ENCODE measurements at regions not wholly inside any gene's neighbourhood (a gene's known extent, or its start where the extent isn't known, plus 50 kb on each side); places are given as distances from the start of the nearest gene placed in this dataset.
"Not testable (repeated sequence)": the region's sequence is repeated elsewhere in the genome, so short reads cannot be mapped to it uniquely, and the experiment has no call there.

GRCh38 chr6:11943060-11943459 lies 69.1 kb upstream of the HIVEP1 start:
- WGBS, 2 donors: 94 to 95% methylated on average over 5 of the region's 5 CpGs
- intact Hi-C loops (cut with DNase I): no loop called here
- no peak overlapping the region for H3K27ac ChIP-seq
- no peak overlapping the region for H3K4me3 ChIP-seq (replicated peaks in 1 of 3)
- DNase-seq: no peak
- H3K36me3 ChIP-seq: no peaks in the 10 kb centered on the region
- no peaks in the 10 kb centered on the region for H3K9me3 ChIP-seq
- peaks cover 0 to 6% of the 10 kb centered on the region in 2 donors for H3K4me1 ChIP-seq
- H3K27me3 ChIP-seq: no peaks in the 10 kb centered on the region
- TF ChIP-seq POLR2A (IDR thresholded peaks at IDR 0.05) (no peak), CTCF (IDR thresholded peaks at IDR 0.05) (no peak)

GRCh38 chr6:11942185-11942864 lies 69.8 kb upstream of the HIVEP1 start:
- Histone ChIP-seq H3K4me3 (replicated peaks in 1 of 3) (no peak overlapping the region), H3K9me3 (no peaks in the 10 kb centered on the region), H3K27ac (no peak overlapping the region), H3K27me3 (no peaks in the 10 kb centered on the region), H3K4me1 (peaks cover 0 to 6% of the 10 kb centered on the region in 2 donors), H3K36me3 (no peaks in the 10 kb centered on the region)
- 80 to 92% methylated on average over 4 of the region's 4 CpGs for WGBS, 2 donors
- no peak for DNase-seq
- TF ChIP-seq POLR2A (IDR thresholded peaks at IDR 0.05) (no peak), CTCF (IDR thresholded peaks at IDR 0.05) (no peak)
- intact Hi-C loops (cut with DNase I): no loop called here

GRCh38 chr6:11940532-11941166 lies 71.5 kb upstream of the HIVEP1 start:
- H3K27ac ChIP-seq; H3K36me3 ChIP-seq; intact Hi-C loops (cut with DNase I); H3K27me3 ChIP-seq; DNase-seq; H3K4me1 ChIP-seq; H3K4me3 ChIP-seq (replicated peaks in 1 of 3); H3K9me3 ChIP-seq: not testable (repeated sequence)
- WGBS, 2 donors: 66 to 77% methylated on average over 8 of the region's 8 CpGs

- intact Hi-C loops (cut with DNase I): no loop called here
- 14 to 15% methylated on average over 8 of the region's 8 CpGs for WGBS, 2 donors
- TF ChIP-seq CTCF (IDR thresholded peaks at IDR 0.05) (no peak), POLR2A (IDR thresholded peaks at IDR 0.05) (no peak)
- H3K4me3 ChIP-seq (replicated peaks in 1 of 3): no peak overlapping the region
- H3K9me3 ChIP-seq: no peaks in the 10 kb centered on the region
- H3K36me3 ChIP-seq: no peaks in the 10 kb centered on the region
- H3K27me3 ChIP-seq: no peaks in the 10 kb centered on the region
- DNase-seq: peak; percentile 57 to 66
- H3K4me1 ChIP-seq: peaks cover 0 to 6% of the 10 kb centered on the region in 2 donors
- no peak overlapping the region for H3K27ac ChIP-seq
Observed at GRCh38 chr6:11938285-11938890, 73.7 kb upstream of the HIVEP1 start.

- DNase-seq: no peak
- Histone ChIP-seq H3K4me1 (peaks cover 0 to 6% of the 10 kb centered on the region in 2 donors), H3K4me3 (replicated peaks in 1 of 3) (no peak overlapping the region), H3K27me3 (no peaks in the 10 kb centered on the region), H3K27ac (no peak overlapping the region), H3K36me3 (no peaks in the 10 kb centered on the region), H3K9me3 (no peaks in the 10 kb centered on the region)
- 89 to 92% methylated on average over 6 of the region's 6 CpGs for WGBS, 2 donors
- TF ChIP-seq POLR2A (IDR thresholded peaks at IDR 0.05) (no peak), CTCF (IDR thresholded peaks at IDR 0.05) (no peak)
- intact Hi-C loops (cut with DNase I): no loop called here
Observed at GRCh38 chr6:11934638-11935037, 77.5 kb upstream of the HIVEP1 start.

GRCh38 chr6:11932892-11933291 lies 79.2 kb upstream of the HIVEP1 start:
- WGBS, 2 donors: 97% methylated on average over 12 to 32 of the region's 33 CpGs

More at GRCh38 chr6:11932892-11933291, 79.2 kb upstream of the HIVEP1 start:
- H3K4me3 ChIP-seq (replicated peaks in 1 of 3); H3K4me1 ChIP-seq; H3K27me3 ChIP-seq; H3K9me3 ChIP-seq; H3K27ac ChIP-seq; intact Hi-C loops (cut with DNase I); DNase-seq; H3K36me3 ChIP-seq: not testable (repeated sequence)

Measured in thyroid gland (tissue), 4 donors.